Parathyroid adenoma (tissue), 2 donors: ENCODE measurements at regions not wholly inside any gene's neighbourhood (a gene's known extent, or its start where the extent isn't known, plus 50 kb on each side); places are given as distances from the start of the nearest gene placed in this dataset.
"Not testable (repeated sequence)": the region's sequence is repeated elsewhere in the genome, so short reads cannot be mapped to it uniquely, and the experiment has no call there.

ENCODE experiments used
- H2AFZ ChIP-seq: fragments of 300-600 bp; sonication (generic); one replicate; pipeline ENCODE4 v1.7.0; 2017; ENCODE audit warnings: antibody characterized with exemption, mild to moderate bottlenecking
- H3K27ac ChIP-seq: fragments of 300-600 bp; sonication (generic); one replicate; pipeline ENCODE4 v1.7.0; 2017
- H3K27me3 ChIP-seq: fragments of 300-600 bp; sonication (generic); one replicate; pipeline ENCODE4 v1.7.0; 2017; ENCODE audit warnings: low read length; ENCODE audit not compliant: control insufficient read depth, insufficient read depth
- H3K36me3 ChIP-seq: fragments of 300-600 bp; sonication (generic); one replicate; pipeline ENCODE4 v1.7.0; 2017; ENCODE audit warnings: low read length; ENCODE audit not compliant: control insufficient read depth, insufficient read depth
- H3K4me1 ChIP-seq: fragments of 300-600 bp; sonication (generic); one replicate; pipeline ENCODE4 v1.7.0; 2017; ENCODE audit warnings: control low read depth
- H3K4me2 ChIP-seq: fragments of 300-600 bp; sonication (generic); one replicate; pipeline ENCODE4 v1.7.0; 2017; ENCODE audit warnings: low read length
- H3K4me3 ChIP-seq: fragments of 300-600 bp; sonication (generic); one replicate; pipeline ENCODE4 v1.7.0; 2017; ENCODE audit warnings: low read depth, low read length
- H3K79me2 ChIP-seq: fragments of 300-600 bp; sonication (generic); one replicate; pipeline ENCODE4 v1.7.0; 2017; ENCODE audit warnings: control low read depth
- H3K9ac ChIP-seq: fragments of 300-600 bp; sonication (generic); one replicate; pipeline ENCODE4 v1.7.0; 2017; ENCODE audit warnings: mild to moderate bottlenecking
- H3K9me3 ChIP-seq: fragments of 300-600 bp; sonication (generic); one replicate; pipeline ENCODE4 v1.7.0; 2017; ENCODE audit warnings: low read length; ENCODE audit not compliant: control insufficient read depth
- TF ChIP-seq, protein P1 (sequence below): fragments of 300-600 bp; sonication (generic); IDR thresholded peaks from one replicate; pipeline ENCODE4 v1.7.0; 2017; ENCODE audit warnings: antibody characterized with exemption, mild to moderate bottlenecking
- donor health status: primary hyperparathyroidism.

- Histone ChIP-seq H3K4me3 (no peak overlapping the region), H3K27ac (no peak overlapping the region), H3K79me2 (no peaks in the 10 kb centered on the region), H3K9me3 (no peaks in the 10 kb centered on the region), H3K27me3 (no peaks in the 10 kb centered on the region), H2AFZ (no peak overlapping the region), H3K4me2 (no peak overlapping the region), H3K4me1 (no peaks in the 10 kb centered on the region), H3K9ac (no peak overlapping the region), H3K36me3 (no peaks in the 10 kb centered on the region)
- TF ChIP-seq, protein P1, sequence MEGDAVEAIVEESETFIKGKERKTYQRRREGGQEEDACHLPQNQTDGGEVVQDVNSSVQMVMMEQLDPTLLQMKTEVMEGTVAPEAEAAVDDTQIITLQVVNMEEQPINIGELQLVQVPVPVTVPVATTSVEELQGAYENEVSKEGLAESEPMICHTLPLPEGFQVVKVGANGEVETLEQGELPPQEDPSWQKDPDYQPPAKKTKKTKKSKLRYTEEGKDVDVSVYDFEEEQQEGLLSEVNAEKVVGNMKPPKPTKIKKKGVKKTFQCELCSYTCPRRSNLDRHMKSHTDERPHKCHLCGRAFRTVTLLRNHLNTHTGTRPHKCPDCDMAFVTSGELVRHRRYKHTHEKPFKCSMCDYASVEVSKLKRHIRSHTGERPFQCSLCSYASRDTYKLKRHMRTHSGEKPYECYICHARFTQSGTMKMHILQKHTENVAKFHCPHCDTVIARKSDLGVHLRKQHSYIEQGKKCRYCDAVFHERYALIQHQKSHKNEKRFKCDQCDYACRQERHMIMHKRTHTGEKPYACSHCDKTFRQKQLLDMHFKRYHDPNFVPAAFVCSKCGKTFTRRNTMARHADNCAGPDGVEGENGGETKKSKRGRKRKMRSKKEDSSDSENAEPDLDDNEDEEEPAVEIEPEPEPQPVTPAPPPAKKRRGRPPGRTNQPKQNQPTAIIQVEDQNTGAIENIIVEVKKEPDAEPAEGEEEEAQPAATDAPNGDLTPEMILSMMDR = no peak
Observed at GRCh38 chr22:47615051-47615450, 852.6 kb downstream of the TBC1D22A start.

DNA sequence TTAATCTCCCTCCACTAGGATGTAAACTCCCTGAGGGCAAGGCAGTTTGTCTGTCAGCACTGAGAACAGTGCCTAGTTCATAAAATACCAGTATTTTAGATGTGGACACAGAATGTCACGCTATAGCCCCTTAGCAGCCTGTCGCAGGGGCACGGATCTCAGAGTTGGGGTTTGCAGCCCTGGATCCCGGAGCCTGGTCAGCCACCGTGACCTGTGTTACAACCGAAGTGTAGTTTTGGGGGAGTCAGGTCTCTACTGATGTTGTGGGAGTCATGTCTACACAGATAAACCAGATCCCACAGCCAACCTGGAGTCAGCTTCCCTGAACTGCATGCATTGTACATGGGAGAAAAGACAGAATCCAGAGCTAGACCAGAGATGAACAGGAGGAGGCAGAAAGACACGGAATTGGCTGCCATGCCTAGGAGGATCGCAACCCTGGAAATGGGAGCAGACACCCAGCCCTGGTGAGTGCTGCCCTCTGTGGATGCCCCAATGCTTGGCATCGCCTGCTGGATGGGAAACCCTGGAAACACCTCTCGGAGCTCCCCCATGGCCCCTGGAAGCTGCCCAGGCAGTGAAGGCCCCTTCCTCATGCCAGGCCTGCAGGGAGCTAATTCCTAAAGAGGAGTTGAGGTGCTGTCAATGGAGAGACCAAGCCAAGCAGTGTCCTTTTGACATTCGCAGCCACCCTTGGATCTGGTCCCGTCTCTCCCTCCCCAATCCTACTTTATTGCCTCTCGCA, 851.3 kb downstream of the TBC1D22A start:
- TF ChIP-seq, protein P1 = no peak
- Histone ChIP-seq H3K4me2 (no peak overlapping the region), H3K4me1 (no peaks in the 10 kb centered on the region), H3K36me3 (no peaks in the 10 kb centered on the region), H3K27me3 (no peaks in the 10 kb centered on the region), H2AFZ (no peak overlapping the region), H3K9ac (no peak overlapping the region), H3K4me3 (no peak overlapping the region), H3K27ac (no peak overlapping the region), H3K79me2 (no peaks in the 10 kb centered on the region), H3K9me3 (no peaks in the 10 kb centered on the region)

DNA sequence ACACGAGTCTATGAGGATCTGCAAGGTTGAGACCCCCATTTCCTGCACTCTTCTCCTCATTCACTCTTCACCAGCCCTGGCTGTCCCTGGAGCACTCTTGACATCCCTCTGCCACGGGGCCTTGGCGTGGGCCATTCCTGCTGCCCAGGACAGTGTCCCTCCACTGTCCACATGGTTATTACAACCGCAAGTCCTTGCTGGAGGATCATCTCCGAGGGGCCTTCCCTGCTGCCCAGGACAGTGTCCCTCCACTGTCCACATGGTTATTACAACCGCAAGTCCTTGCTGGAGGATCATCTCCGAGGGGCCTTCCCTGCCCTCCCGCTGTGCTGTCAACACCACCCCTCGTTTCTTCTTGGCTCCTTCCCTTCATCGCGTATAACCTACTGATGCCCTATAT, 850.7 kb downstream of the TBC1D22A start:
- H2AFZ ChIP-seq, H3K27ac ChIP-seq, H3K9ac ChIP-seq, H3K4me3 ChIP-seq, H3K36me3 ChIP-seq, H3K27me3 ChIP-seq, H3K4me1 ChIP-seq, H3K9me3 ChIP-seq, H3K4me2 ChIP-seq, H3K79me2 ChIP-seq: not testable (repeated sequence)

- H3K4me1 ChIP-seq = no peaks in the 10 kb centered on the region
- TF ChIP-seq, protein P1 = no peak
- H3K9ac ChIP-seq = no peak overlapping the region
- no peak overlapping the region for H3K4me2 ChIP-seq
- H3K27me3 ChIP-seq = no peaks in the 10 kb centered on the region
- no peak overlapping the region for H3K4me3 ChIP-seq
- no peaks in the 10 kb centered on the region for H3K79me2 ChIP-seq
- no peaks in the 10 kb centered on the region for H3K36me3 ChIP-seq
- H3K27ac ChIP-seq = no peak overlapping the region
- H3K9me3 ChIP-seq = no peaks in the 10 kb centered on the region
- no peak overlapping the region for H2AFZ ChIP-seq
Observed at GRCh38 chr22:47612311-47612910, 850.0 kb downstream of the TBC1D22A start.

DNA sequence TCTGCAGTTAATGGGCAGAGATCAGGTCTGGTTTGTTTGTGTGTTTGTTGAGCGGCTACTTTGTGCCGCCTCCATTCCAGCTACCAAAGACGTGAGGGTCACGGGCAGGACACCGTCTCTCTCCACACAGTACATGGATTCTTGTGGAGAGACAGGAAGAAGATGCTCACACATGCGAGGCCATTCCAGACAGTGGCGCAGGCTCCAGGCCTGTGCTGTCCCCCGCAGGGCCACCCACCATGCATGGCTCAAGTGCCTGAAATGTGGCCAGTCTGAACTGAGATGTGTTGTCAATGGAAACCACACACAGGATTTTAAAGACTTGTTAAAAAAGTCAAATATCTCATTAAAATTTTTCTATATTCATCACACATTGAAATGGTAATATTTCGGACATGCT, 848.3 kb downstream of the TBC1D22A start:
- Histone ChIP-seq H3K9ac (no peak overlapping the region), H3K4me3 (no peak overlapping the region), H2AFZ (no peak overlapping the region), H3K27me3 (no peaks in the 10 kb centered on the region), H3K79me2 (no peaks in the 10 kb centered on the region), H3K27ac (no peak overlapping the region), H3K4me1 (no peaks in the 10 kb centered on the region), H3K4me2 (no peak overlapping the region), H3K36me3 (no peaks in the 10 kb centered on the region), H3K9me3 (no peaks in the 10 kb centered on the region)
- TF ChIP-seq, protein P1 = no peak
